OCI-LY1 (cell line): ENCODE measurements at regions not wholly inside any gene's neighbourhood (a gene's known extent, or its start where the extent isn't known, plus 50 kb on each side); places are given as distances from the start of the nearest gene placed in this dataset.

Source experiments
- CTCF ChIP-seq: fragments of 200-600 bp; sonication (generic), shearing (Covaris generic); IDR thresholded peaks from 2 replicates; pipeline ENCODE4 v1.5.1; 2017; ENCODE audit warnings: mild to moderate bottlenecking, antibody characterized with exemption, low read length, moderate library complexity, mixed read lengths
- EZH2 ChIP-seq: fragments of 200-600 bp; sonication (generic), shearing (Covaris generic); IDR thresholded peaks from 2 replicates; pipeline ENCODE4 v1.8.0; 2017; ENCODE audit warnings: borderline replicate concordance, mixed run types, mild to moderate bottlenecking, antibody characterized with exemption, low read length, moderate library complexity, mixed read lengths

- TF ChIP-seq EZH2 (no peak), CTCF (no peak)
Measured at GRCh38 chr5:86411596-86411995, 206.1 kb upstream of the COX7C start.
